ENCODE measurements at regions not wholly inside any gene's neighbourhood (a gene's known extent, or its start where the extent isn't known, plus 50 kb on each side); places are given as distances from the start of the nearest gene placed in this dataset.

GRCh38 chr10:4208499-4208898 is 423.5 kb upstream of the KLF6 start:
- DNase-seq (ENCODE audit: extremely low spot score, unreplicated experiment): no peak
- H3K4me3 Mint-ChIP-seq (ENCODE audit: unreplicated experiment): no peak overlapping the region
- H3K27me3 Mint-ChIP-seq (ENCODE audit: unreplicated experiment): no peaks in the 10 kb centered on the region
- H3K27ac Mint-ChIP-seq (ENCODE audit: unreplicated experiment): no peak overlapping the region
- TF ChIP-seq CTCF (IDR thresholded peaks at IDR 0.05): no peak
- H3K4me1 Mint-ChIP-seq (ENCODE audit: unreplicated experiment): no peaks in the 10 kb centered on the region
- no peaks in the 10 kb centered on the region for H3K9me3 Mint-ChIP-seq (ENCODE audit: unreplicated experiment)
- no peaks in the 10 kb centered on the region for H3K36me3 Mint-ChIP-seq (ENCODE audit: unreplicated experiment)

- Mint-ChIP-seq H3K4me3 (ENCODE audit: unreplicated experiment) (no peak overlapping the region), H3K36me3 (ENCODE audit: unreplicated experiment) (no peaks in the 10 kb centered on the region), H3K4me1 (ENCODE audit: unreplicated experiment) (peaks cover 6% of the 10 kb centered on the region), H3K27ac (ENCODE audit: unreplicated experiment) (no peak overlapping the region), H3K27me3 (ENCODE audit: unreplicated experiment) (no peaks in the 10 kb centered on the region), H3K9me3 (ENCODE audit: unreplicated experiment) (no peaks in the 10 kb centered on the region)
- DNase-seq (ENCODE audit: extremely low spot score, unreplicated experiment): no peak
- TF ChIP-seq CTCF (IDR thresholded peaks at IDR 0.05): no peak
Measured at GRCh38 chr10:4205113-4205512, 420.1 kb upstream of the KLF6 start.

- Mint-ChIP-seq H3K27ac (ENCODE audit: unreplicated experiment) (no peak overlapping the region), H3K36me3 (ENCODE audit: unreplicated experiment) (no peaks in the 10 kb centered on the region), H3K27me3 (ENCODE audit: unreplicated experiment) (no peaks in the 10 kb centered on the region), H3K4me3 (ENCODE audit: unreplicated experiment) (no peak overlapping the region), H3K9me3 (ENCODE audit: unreplicated experiment) (no peaks in the 10 kb centered on the region), H3K4me1 (ENCODE audit: unreplicated experiment) (peaks cover 7% of the 10 kb centered on the region)
- no peak for TF ChIP-seq CTCF (IDR thresholded peaks at IDR 0.05)
- DNase-seq (ENCODE audit: extremely low spot score, unreplicated experiment): no peak
Measured at GRCh38 chr10:4202938-4203337, 417.9 kb upstream of the KLF6 start.

- no peaks in the 10 kb centered on the region for H3K27me3 Mint-ChIP-seq (ENCODE audit: unreplicated experiment)
- H3K9me3 Mint-ChIP-seq (ENCODE audit: unreplicated experiment): no peaks in the 10 kb centered on the region
- no peak for TF ChIP-seq CTCF (IDR thresholded peaks at IDR 0.05)
- no peak overlapping the region for H3K4me3 Mint-ChIP-seq (ENCODE audit: unreplicated experiment)
- no peaks in the 10 kb centered on the region for H3K36me3 Mint-ChIP-seq (ENCODE audit: unreplicated experiment)
- peaks cover 15% of the 10 kb centered on the region for H3K4me1 Mint-ChIP-seq (ENCODE audit: unreplicated experiment)
- DNase-seq (ENCODE audit: extremely low spot score, unreplicated experiment): no peak
- no peak overlapping the region for H3K27ac Mint-ChIP-seq (ENCODE audit: unreplicated experiment)
Measured at GRCh38 chr10:4201866-4202825, 417.1 kb upstream of the KLF6 start.

GRCh38 chr10:4199196-4199595 is 414.2 kb upstream of the KLF6 start:
- no peak overlapping the region for H3K4me3 Mint-ChIP-seq (ENCODE audit: unreplicated experiment)
- no peaks in the 10 kb centered on the region for H3K27me3 Mint-ChIP-seq (ENCODE audit: unreplicated experiment)
- TF ChIP-seq CTCF (IDR thresholded peaks at IDR 0.05): no peak

More at GRCh38 chr10:4199196-4199595, 414.2 kb upstream of the KLF6 start:
- H3K36me3 Mint-ChIP-seq (ENCODE audit: unreplicated experiment): no peaks in the 10 kb centered on the region
- H3K27ac Mint-ChIP-seq (ENCODE audit: unreplicated experiment): no peak overlapping the region
- H3K4me1 Mint-ChIP-seq (ENCODE audit: unreplicated experiment): peaks cover 24% of the 10 kb centered on the region
- DNase-seq (ENCODE audit: extremely low spot score, unreplicated experiment): no peak
- H3K9me3 Mint-ChIP-seq (ENCODE audit: unreplicated experiment): no peaks in the 10 kb centered on the region

All from osteocyte (in vitro differentiated cells).